ENCODE measurements at regions not wholly inside any gene's neighbourhood (a gene's known extent, or its start where the extent isn't known, plus 50 kb on each side); places are given as distances from the start of the nearest gene placed in this dataset.

DNA sequence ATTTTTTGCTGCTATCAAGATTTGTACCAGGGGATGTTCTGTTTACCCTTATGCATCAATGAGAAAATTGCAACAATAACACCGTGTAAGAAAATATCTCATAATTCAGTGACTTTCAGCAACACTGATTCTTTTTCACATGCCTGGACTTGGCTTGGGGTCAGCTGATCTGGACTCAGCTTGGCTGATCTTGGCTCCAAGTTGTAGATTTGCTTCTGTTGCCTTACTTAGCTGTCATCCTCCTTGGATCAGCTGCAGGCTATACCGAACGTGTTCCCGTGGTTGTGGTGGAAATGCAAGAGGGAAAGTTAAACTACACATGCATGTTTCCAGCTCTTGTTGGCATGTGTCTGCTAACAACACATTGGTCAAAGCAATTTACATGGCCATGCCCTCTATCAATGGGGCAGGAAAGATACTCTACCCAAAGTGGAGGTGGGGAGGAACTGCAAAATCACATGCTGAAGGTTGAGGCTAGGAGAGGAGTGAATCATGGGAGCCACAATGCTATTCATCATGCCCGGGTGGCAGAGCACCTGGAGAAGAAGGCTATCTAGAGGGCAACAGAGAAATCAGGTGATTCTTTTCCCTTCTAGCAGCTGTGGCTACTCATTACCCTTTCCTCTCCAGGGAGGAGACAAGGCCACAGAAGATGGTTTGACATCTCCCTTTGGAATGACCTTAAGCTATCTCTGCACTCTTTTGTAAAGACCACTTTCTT is 1276.3 kb upstream of the AUTS2 start:
- Histone ChIP-seq H3K4me2 (ENCODE audit: low read depth, low read length) (no peak overlapping the region), H3K4me3 (ENCODE audit: insufficient read depth, low read depth, low read length) (no peak overlapping the region), H2BK20ac (ENCODE audit: low read depth, low read length) (no peak overlapping the region), H2AK5ac (ENCODE audit: low read depth, low read length) (no peak overlapping the region), H2BK5ac (ENCODE audit: low read depth, low read length, poor library complexity, severe bottlenecking) (no peak overlapping the region), H4K20me1 (ENCODE audit: insufficient read depth, low read length) (no peaks in the 10 kb centered on the region), H2AFZ (replicated peaks; ENCODE audit: low read length, poor library complexity) (no peak overlapping the region), H3K9me1 (ENCODE audit: insufficient read depth, low read length) (no peaks in the 10 kb centered on the region), H2BK120ac (ENCODE audit: low read depth, low read length) (no peak overlapping the region), H2AK9ac (replicated peaks; ENCODE audit: low read depth, low read length, poor library complexity) (no peak overlapping the region), H3K27me3 (ENCODE audit: control insufficient read depth, insufficient read depth, low read length) (no peaks in the 10 kb centered on the region), H3K4ac (ENCODE audit: low read depth, low read length) (no peak overlapping the region), H3K9ac (ENCODE audit: low read depth, low read length) (no peak overlapping the region), H3K56ac (ENCODE audit: extremely low read depth, insufficient read depth, low read length) (no peak overlapping the region), H3K23ac (ENCODE audit: low read depth, low read length) (no peak overlapping the region), H3K36me3 (ENCODE audit: control insufficient read depth, insufficient read depth, low read length) (no peaks in the 10 kb centered on the region), H2BK15ac (ENCODE audit: low read depth, low read length) (no peak overlapping the region), H4K8ac (ENCODE audit: low read depth in 2 of 2, low read length in 2 of 2) (no peak overlapping the region), H3K27ac (ENCODE audit: insufficient read depth, low read length) (no peak overlapping the region), H3K4me1 (ENCODE audit: control insufficient read depth, insufficient read depth, low read length) (no peaks in the 10 kb centered on the region), H3K14ac (replicated peaks; ENCODE audit: low read depth, low read length) (no peak overlapping the region), H3K9me3 (ENCODE audit: control insufficient read depth, insufficient read depth, low read length) (no peaks in the 10 kb centered on the region; the same call in 1 of the 2 replicates), H3K79me1 (ENCODE audit: low read depth in 1 of 2, low read length in 2 of 2) (no peaks in the 10 kb centered on the region), H4K91ac (ENCODE audit: insufficient read depth, low read depth, low read length) (no peak overlapping the region), H3K18ac (ENCODE audit: low read depth, low read length) (no peak overlapping the region), H4K5ac (ENCODE audit: low read depth, low read length) (no peak overlapping the region)
- intact Hi-C loops (cut with micrococcal nuclease), result no loop called here
- dilution Hi-C loops (cut with HindIII; ENCODE audit: low sequenced_read_pairs, unreplicated experiment), result no loop called here
- ATAC-seq (ENCODE audit: low read depth), result no peak
- ChIA-PET CTCF (no interaction called here), POLR2A (ENCODE audit: unreplicated experiment) (no interaction called here)
- in situ Hi-C loops (cut with MboI; ENCODE audit: low sequenced_read_pairs), result no loop called here
- DNase-seq, result no peak
- no peak for TF ChIP-seq CHD1 (IDR thresholded peaks at IDR 0.05; ENCODE audit: low read depth, low read length)
- no peak for TF ChIP-seq FOS (IDR thresholded peaks at IDR 0.05; ENCODE audit: low read depth, low read length)
- no peak for TF ChIP-seq RFX5 (IDR thresholded peaks at IDR 0.05; ENCODE audit: low read depth, low read length)
- TF ChIP-seq POLR2A (IDR thresholded peaks at IDR 0.05; ENCODE audit: low read depth, low read length), result no peak
- TF ChIP-seq, protein P1, sequence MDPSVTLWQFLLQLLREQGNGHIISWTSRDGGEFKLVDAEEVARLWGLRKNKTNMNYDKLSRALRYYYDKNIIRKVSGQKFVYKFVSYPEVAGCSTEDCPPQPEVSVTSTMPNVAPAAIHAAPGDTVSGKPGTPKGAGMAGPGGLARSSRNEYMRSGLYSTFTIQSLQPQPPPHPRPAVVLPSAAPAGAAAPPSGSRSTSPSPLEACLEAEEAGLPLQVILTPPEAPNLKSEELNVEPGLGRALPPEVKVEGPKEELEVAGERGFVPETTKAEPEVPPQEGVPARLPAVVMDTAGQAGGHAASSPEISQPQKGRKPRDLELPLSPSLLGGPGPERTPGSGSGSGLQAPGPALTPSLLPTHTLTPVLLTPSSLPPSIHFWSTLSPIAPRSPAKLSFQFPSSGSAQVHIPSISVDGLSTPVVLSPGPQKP (IDR thresholded peaks at IDR 0.05; ENCODE audit: borderline replicate concordance, low read depth, low read length), result no peak
- TF ChIP-seq CEBPB (IDR thresholded peaks at IDR 0.05; ENCODE audit: low read depth, low read length), result no peak
- TF ChIP-seq MXI1 (IDR thresholded peaks at IDR 0.05; ENCODE audit: borderline replicate concordance, low read depth, low read length), result no peak
- TF ChIP-seq, protein P2, sequence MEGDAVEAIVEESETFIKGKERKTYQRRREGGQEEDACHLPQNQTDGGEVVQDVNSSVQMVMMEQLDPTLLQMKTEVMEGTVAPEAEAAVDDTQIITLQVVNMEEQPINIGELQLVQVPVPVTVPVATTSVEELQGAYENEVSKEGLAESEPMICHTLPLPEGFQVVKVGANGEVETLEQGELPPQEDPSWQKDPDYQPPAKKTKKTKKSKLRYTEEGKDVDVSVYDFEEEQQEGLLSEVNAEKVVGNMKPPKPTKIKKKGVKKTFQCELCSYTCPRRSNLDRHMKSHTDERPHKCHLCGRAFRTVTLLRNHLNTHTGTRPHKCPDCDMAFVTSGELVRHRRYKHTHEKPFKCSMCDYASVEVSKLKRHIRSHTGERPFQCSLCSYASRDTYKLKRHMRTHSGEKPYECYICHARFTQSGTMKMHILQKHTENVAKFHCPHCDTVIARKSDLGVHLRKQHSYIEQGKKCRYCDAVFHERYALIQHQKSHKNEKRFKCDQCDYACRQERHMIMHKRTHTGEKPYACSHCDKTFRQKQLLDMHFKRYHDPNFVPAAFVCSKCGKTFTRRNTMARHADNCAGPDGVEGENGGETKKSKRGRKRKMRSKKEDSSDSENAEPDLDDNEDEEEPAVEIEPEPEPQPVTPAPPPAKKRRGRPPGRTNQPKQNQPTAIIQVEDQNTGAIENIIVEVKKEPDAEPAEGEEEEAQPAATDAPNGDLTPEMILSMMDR (conservative IDR thresholded peaks at IDR 0.05; ENCODE audit: low read depth, low read length), result no peak
- BruUV-seq (replicated peaks), result no TSS peak
- WGBS, 2 experiments (ENCODE audit: extremely low coverage in 2 of 2, insufficient read length in 1 of 2), result no CpG with 5 or more reads among the region's 5 CpGs

All from IMR-90 (cell line).